IgD-negative memory B cell (primary cell): ENCODE measurements at regions not wholly inside any gene's neighbourhood (a gene's known extent, or its start where the extent isn't known, plus 50 kb on each side); places are given as distances from the start of the nearest gene placed in this dataset.
A peak's percentile ranks its signal among the peaks of the same experiment; 100 is the strongest.
"Not testable (repeated sequence)": the region's sequence is repeated elsewhere in the genome, so short reads cannot be mapped to it uniquely, and the experiment has no call there.

Source experiments
- H3K27ac Mint-ChIP-seq, 3 donors: one replicate each; pipeline ENCODE4 v1.8.0; 2020 to 2022; ENCODE audit warnings: mild to moderate bottlenecking in 3 of 3, mixed read lengths in 3 of 3, moderate library complexity in 1 of 3
- H3K27me3 Mint-ChIP-seq: one replicate; pipeline ENCODE4 v1.8.0; 2021; ENCODE audit warnings: mixed read lengths
- H3K36me3 Mint-ChIP-seq: one replicate; pipeline ENCODE4 v1.8.0; 2020; ENCODE audit warnings: mild to moderate bottlenecking, mixed read lengths
- H3K4me1 Mint-ChIP-seq, 3 donors: one replicate each; pipeline ENCODE4 v1.8.0; 2020 to 2022; ENCODE audit warnings: mixed read lengths in 3 of 3, mild to moderate bottlenecking in 1 of 3
- H3K4me3 Mint-ChIP-seq, 4 donors: one replicate each; pipeline ENCODE4 v1.8.0; 2020 to 2022; ENCODE audit warnings: mild to moderate bottlenecking in 4 of 4, mixed read lengths in 4 of 4, moderate library complexity in 3 of 4
- H3K9me3 Mint-ChIP-seq, 3 donors: one replicate each; pipeline ENCODE4 v1.8.0; 2020 to 2021; ENCODE audit warnings: mixed read lengths in 3 of 3, mild to moderate bottlenecking in 1 of 3

- Mint-ChIP-seq H3K36me3 (no peaks in the 10 kb centered on the region), H3K27ac (peak overlapping the region in 1 of 3 donors; percentile 19)
These were observed 65.6 kb upstream of the RAB6C start for GRCh38 chr2:129913695-129914495.

GRCh38 chr2:129914538-129915302 lies 64.7 kb upstream of the RAB6C start:
- no peak overlapping the region for H3K4me3 Mint-ChIP-seq
- H3K36me3 Mint-ChIP-seq = no peaks in the 10 kb centered on the region
- H3K9me3 Mint-ChIP-seq = peaks cover 2 to 25% (median 14%) of the 10 kb centered on the region in 3 donors
- no peak overlapping the region for H3K27ac Mint-ChIP-seq
- H3K27me3 Mint-ChIP-seq = peaks cover 6% of the 10 kb centered on the region
- no peaks in the 10 kb centered on the region for H3K4me1 Mint-ChIP-seq

More at GRCh38 chr2:129913695-129914495, 65.6 kb upstream of the RAB6C start:
- H3K4me1 Mint-ChIP-seq = no peaks in the 10 kb centered on the region
- peaks cover 2 to 19% (median 12%) of the 10 kb centered on the region in 3 donors for H3K9me3 Mint-ChIP-seq
- no peak overlapping the region for H3K4me3 Mint-ChIP-seq
- H3K27me3 Mint-ChIP-seq = peaks cover 7% of the 10 kb centered on the region

GRCh38 chr2:129915303-129915840 lies 64.1 kb upstream of the RAB6C start:
- Mint-ChIP-seq H3K27ac (no peak overlapping the region), H3K4me3 (no peak overlapping the region), H3K9me3 (peaks cover 4 to 31% (median 21%) of the 10 kb centered on the region in 3 donors), H3K36me3 (no peaks in the 10 kb centered on the region), H3K27me3 (peaks cover 6% of the 10 kb centered on the region), H3K4me1 (no peaks in the 10 kb centered on the region)

GRCh38 chr2:129918604-129919003 lies 60.9 kb upstream of the RAB6C start:
- H3K4me3 Mint-ChIP-seq = no peak overlapping the region
- H3K36me3 Mint-ChIP-seq = no peaks in the 10 kb centered on the region
- H3K27me3 Mint-ChIP-seq = peaks cover 16% of the 10 kb centered on the region
- peaks cover 6 to 35% (median 29%) of the 10 kb centered on the region in 3 donors for H3K9me3 Mint-ChIP-seq
- H3K27ac Mint-ChIP-seq = no peak overlapping the region
- H3K4me1 Mint-ChIP-seq = peaks cover under 1 to 1% (median under 1%) of the 10 kb centered on the region in 3 donors

- no peaks in the 10 kb centered on the region for H3K36me3 Mint-ChIP-seq
- peaks cover 6 to 28% (median 28%) of the 10 kb centered on the region in 3 donors for H3K9me3 Mint-ChIP-seq
- H3K4me3 Mint-ChIP-seq = peak overlapping the region in 1 of 4 donors; percentile 80
- peaks cover 19% of the 10 kb centered on the region for H3K27me3 Mint-ChIP-seq
- no peak overlapping the region for H3K27ac Mint-ChIP-seq
- peaks cover 3 to 5% (median 4%) of the 10 kb centered on the region in 3 donors for H3K4me1 Mint-ChIP-seq
These were observed 56.7 kb upstream of the RAB6C start for GRCh38 chr2:129922571-129923264.

GRCh38 chr2:129923265-129924091 lies 56.0 kb upstream of the RAB6C start:
- Mint-ChIP-seq H3K27me3 (peaks cover 19% of the 10 kb centered on the region), H3K27ac (no peak overlapping the region), H3K4me1 (peaks cover 3 to 5% (median 4%) of the 10 kb centered on the region in 3 donors), H3K9me3 (peaks cover 6 to 22% (median 21%) of the 10 kb centered on the region in 3 donors), H3K4me3 (peak overlapping the region in 2 of 4 donors; percentile 73 to 80), H3K36me3 (no peaks in the 10 kb centered on the region)

- H3K4me1 Mint-ChIP-seq, H3K36me3 Mint-ChIP-seq, H3K27ac Mint-ChIP-seq: not testable (repeated sequence)
- peak overlapping the region in 1 of 4 donors; percentile 24 for H3K4me3 Mint-ChIP-seq
- H3K27me3 Mint-ChIP-seq = peaks cover 19% of the 10 kb centered on the region
- H3K9me3 Mint-ChIP-seq = peaks cover 4 to 19% (median 16%) of the 10 kb centered on the region in 3 donors
These were observed 55.4 kb upstream of the RAB6C start for GRCh38 chr2:129924115-129924514.

- no peaks in the 10 kb centered on the region for H3K36me3 Mint-ChIP-seq
- H3K27me3 Mint-ChIP-seq = peaks cover 19% of the 10 kb centered on the region
- peaks cover 2 to 10% (median 4%) of the 10 kb centered on the region in 3 donors for H3K9me3 Mint-ChIP-seq
- H3K27ac Mint-ChIP-seq = no peak overlapping the region
- H3K4me1 Mint-ChIP-seq = peaks cover 3 to 5% (median 4%) of the 10 kb centered on the region in 3 donors
- H3K4me3 Mint-ChIP-seq = no peak overlapping the region
These were observed 54.1 kb upstream of the RAB6C start for GRCh38 chr2:129925381-129925780.

GRCh38 chr2:129927696-129928095 lies 51.8 kb upstream of the RAB6C start:
- Mint-ChIP-seq H3K27ac (no peak overlapping the region), H3K9me3 (peaks cover 0 to 2% (median 0%) of the 10 kb centered on the region in 3 donors), H3K4me1 (peaks cover 3 to 5% (median 4%) of the 10 kb centered on the region in 3 donors), H3K4me3 (no peak overlapping the region), H3K36me3 (no peaks in the 10 kb centered on the region), H3K27me3 (peaks cover 15% of the 10 kb centered on the region)

- Mint-ChIP-seq H3K27me3 (peaks cover 13% of the 10 kb centered on the region), H3K4me1 (no peaks in the 10 kb centered on the region), H3K27ac (no peak overlapping the region), H3K4me3 (no peak overlapping the region), H3K36me3 (no peaks in the 10 kb centered on the region), H3K9me3 (no peaks in the 10 kb centered on the region)
These were observed 49.9 kb upstream of the RAB6C start for GRCh38 chr2:129929321-129930290.
